GM10248 (cell line): ENCODE measurements at regions not wholly inside any gene's neighbourhood (a gene's known extent, or its start where the extent isn't known, plus 50 kb on each side); places are given as distances from the start of the nearest gene placed in this dataset.

Source experiments
- CTCF ChIA-PET: fragments of 300-600 bp; sonication (Branson Sonifier 250); formaldehyde crosslinking; extraction: SDS; loops from one replicate; lab custom pipeline; 2021; ENCODE audit warnings: antibody characterized with exemption; lab: Yijun Ruan, JAX
- POLR2A ChIA-PET: fragments of 350-650 bp; sonication (Branson Sonifier 250); formaldehyde crosslinking; extraction: SDS; loops from one replicate; lab custom pipeline; 2020; ENCODE audit warnings: antibody characterized with exemption; lab: Yijun Ruan, JAX
- DNase-seq: peaks from one replicate; pipeline ENCODE4 v3.0.0; 2012; ENCODE audit errors: extremely low spot score
- CTCF ChIP-seq: IDR thresholded peaks from 2 replicates; pipeline ENCODE4 v1.5.1; 2012; ENCODE audit warnings: mild to moderate bottlenecking, low read depth; ENCODE audit errors: extremely low read depth, missing control alignments, control extremely low read depth

GRCh38 chr16:77059446-77059845 lies 131.5 kb upstream of the MON1B start:
- ChIA-PET CTCF (no interaction called here), POLR2A (no interaction called here)
- no peak for TF ChIP-seq CTCF
- DNase-seq: no peak

- CTCF ChIA-PET: interaction anchor here (1.0 kb wide), 1 partner anchor 17 kb away, joined by 3 read pairs; no protein-coding TSS in a partner anchor
- DNase-seq: no peak
- no peak for TF ChIP-seq CTCF
- POLR2A ChIA-PET: no interaction called here
These were observed 130.4 kb upstream of the MON1B start for GRCh38 chr16:77060614-77061013.

GRCh38 chr16:77062878-77063675 lies 127.9 kb upstream of the MON1B start:
- no peak for DNase-seq
- POLR2A ChIA-PET: no interaction called here
- CTCF ChIA-PET: no interaction called here
- no peak for TF ChIP-seq CTCF

- ChIA-PET POLR2A (no interaction called here), CTCF (no interaction called here)
- no peak for TF ChIP-seq CTCF
- no peak for DNase-seq
These were observed 127.3 kb upstream of the MON1B start for GRCh38 chr16:77063676-77064016.

- no peak for DNase-seq
- TF ChIP-seq CTCF: no peak
- ChIA-PET POLR2A (no interaction called here), CTCF (no interaction called here)
These were observed 127.0 kb upstream of the MON1B start for GRCh38 chr16:77064037-77064436.

GRCh38 chr16:77066896-77067496 lies 124.0 kb upstream of the MON1B start:
- no peak for TF ChIP-seq CTCF
- no peak for DNase-seq
- CTCF ChIA-PET: interaction anchor here (1.0 kb wide), 1 partner anchor 27 kb away, joined by 3 read pairs; no protein-coding TSS in a partner anchor
- POLR2A ChIA-PET: no interaction called here
